Adrenal gland (tissue), 5 donors: ENCODE measurements at regions not wholly inside any gene's neighbourhood (a gene's known extent, or its start where the extent isn't known, plus 50 kb on each side); places are given as distances from the start of the nearest gene placed in this dataset.

Experiments used
- POLR2A ChIP-seq, 2 donors: fragments of 450-650 bp; IDR thresholded peaks; one replicate each; pipeline ENCODE4 v1.6.1; 2017; ENCODE audit warnings: antibody characterized with exemption in 2 of 2, mild to moderate bottlenecking in 2 of 2, moderate library complexity in 1 of 2
- TF ChIP-seq, protein P1 (sequence below), 6 experiments: fragments of 450-650 bp in 4 of 6; fragments of 200-600 bp in 2 of 6; sonication (generic) in 1 of 6; IDR thresholded peaks; 1 replicate in 5 of 6; 2 replicates in 1 of 6; pipeline versions ENCODE4 v1.5.1 to v1.8.0; 2016 to 2021; ENCODE audit warnings: antibody characterized with exemption in 6 of 6, mild to moderate bottlenecking in 2 of 6, moderate library complexity in 1 of 6
- donor health status: DM: no; HTN: no; CAD: no.

- TF ChIP-seq, protein P1, sequence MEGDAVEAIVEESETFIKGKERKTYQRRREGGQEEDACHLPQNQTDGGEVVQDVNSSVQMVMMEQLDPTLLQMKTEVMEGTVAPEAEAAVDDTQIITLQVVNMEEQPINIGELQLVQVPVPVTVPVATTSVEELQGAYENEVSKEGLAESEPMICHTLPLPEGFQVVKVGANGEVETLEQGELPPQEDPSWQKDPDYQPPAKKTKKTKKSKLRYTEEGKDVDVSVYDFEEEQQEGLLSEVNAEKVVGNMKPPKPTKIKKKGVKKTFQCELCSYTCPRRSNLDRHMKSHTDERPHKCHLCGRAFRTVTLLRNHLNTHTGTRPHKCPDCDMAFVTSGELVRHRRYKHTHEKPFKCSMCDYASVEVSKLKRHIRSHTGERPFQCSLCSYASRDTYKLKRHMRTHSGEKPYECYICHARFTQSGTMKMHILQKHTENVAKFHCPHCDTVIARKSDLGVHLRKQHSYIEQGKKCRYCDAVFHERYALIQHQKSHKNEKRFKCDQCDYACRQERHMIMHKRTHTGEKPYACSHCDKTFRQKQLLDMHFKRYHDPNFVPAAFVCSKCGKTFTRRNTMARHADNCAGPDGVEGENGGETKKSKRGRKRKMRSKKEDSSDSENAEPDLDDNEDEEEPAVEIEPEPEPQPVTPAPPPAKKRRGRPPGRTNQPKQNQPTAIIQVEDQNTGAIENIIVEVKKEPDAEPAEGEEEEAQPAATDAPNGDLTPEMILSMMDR (IDR thresholded peaks at IDR 0.05): no peak
- no peak for TF ChIP-seq POLR2A (IDR thresholded peaks at IDR 0.05)
These were observed 949.8 kb upstream of the LRATD1 start for GRCh38 chr2:13682540-13683272.
